ENCODE measurements at regions not wholly inside any gene's neighbourhood (a gene's known extent, or its start where the extent isn't known, plus 50 kb on each side); places are given as distances from the start of the nearest gene placed in this dataset.

DNA sequence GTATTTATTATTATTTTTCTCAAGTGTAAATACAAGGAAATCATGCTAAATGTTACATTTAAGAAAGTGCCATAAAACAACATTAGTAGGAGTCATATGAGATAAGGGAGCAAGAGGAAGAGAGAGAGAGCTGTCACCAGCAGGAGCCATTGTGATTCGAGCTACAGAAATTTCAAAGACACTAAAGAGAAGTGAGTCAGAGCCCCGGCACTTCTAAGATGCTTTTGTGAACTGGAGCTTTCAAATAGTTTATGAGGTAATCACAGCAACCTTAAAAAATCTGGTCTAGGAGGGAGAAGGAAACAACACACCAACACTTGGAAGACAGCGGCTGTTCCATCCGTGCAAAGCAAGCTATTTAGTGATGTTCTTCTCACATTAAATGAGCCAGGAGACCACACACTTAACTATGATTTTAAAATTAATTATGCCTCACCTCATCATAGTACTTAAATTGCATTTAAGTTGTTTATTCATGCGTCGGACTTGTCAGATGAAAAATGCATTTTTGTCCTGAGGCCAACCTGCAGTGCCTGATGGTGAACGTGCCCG, 382.7 kb upstream of the SALL3 start:
- ATAC-seq (no peak), DNase-seq (no peak)
- Histone ChIP-seq H3K4me3 (no peak overlapping the region), H3K27ac (no peak overlapping the region), H3K36me3 (no peaks in the 10 kb centered on the region), H3K4me1 (no peaks in the 10 kb centered on the region), H3K9me3 (peaks cover 11% of the 10 kb centered on the region), H3K27me3 (ENCODE audit: low read depth) (no peaks in the 10 kb centered on the region)
- TF ChIP-seq, protein P1, sequence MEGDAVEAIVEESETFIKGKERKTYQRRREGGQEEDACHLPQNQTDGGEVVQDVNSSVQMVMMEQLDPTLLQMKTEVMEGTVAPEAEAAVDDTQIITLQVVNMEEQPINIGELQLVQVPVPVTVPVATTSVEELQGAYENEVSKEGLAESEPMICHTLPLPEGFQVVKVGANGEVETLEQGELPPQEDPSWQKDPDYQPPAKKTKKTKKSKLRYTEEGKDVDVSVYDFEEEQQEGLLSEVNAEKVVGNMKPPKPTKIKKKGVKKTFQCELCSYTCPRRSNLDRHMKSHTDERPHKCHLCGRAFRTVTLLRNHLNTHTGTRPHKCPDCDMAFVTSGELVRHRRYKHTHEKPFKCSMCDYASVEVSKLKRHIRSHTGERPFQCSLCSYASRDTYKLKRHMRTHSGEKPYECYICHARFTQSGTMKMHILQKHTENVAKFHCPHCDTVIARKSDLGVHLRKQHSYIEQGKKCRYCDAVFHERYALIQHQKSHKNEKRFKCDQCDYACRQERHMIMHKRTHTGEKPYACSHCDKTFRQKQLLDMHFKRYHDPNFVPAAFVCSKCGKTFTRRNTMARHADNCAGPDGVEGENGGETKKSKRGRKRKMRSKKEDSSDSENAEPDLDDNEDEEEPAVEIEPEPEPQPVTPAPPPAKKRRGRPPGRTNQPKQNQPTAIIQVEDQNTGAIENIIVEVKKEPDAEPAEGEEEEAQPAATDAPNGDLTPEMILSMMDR (IDR thresholded peaks at IDR 0.05): no peak
- intact Hi-C loops (cut with DNase I): no loop called here

DNA sequence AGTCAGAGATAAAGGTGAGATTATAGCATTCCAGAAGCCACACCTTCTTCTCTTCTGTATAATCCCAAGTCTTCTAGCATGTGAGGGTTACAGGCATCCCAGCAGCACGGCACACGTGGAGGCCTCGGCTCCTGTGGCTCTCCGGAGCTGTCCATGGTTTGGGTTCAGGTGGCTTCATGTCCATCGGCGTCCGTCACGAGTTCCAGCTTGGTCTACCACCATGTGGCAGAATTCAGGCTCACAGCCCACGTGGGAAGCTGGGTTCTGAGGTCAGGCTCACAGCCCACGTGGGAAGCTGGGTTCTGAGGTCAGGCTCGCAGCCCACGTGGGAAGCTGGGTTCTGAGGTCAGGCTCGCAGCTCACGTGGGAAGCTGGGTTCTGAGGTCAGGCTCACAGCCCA, 378.3 kb upstream of the SALL3 start:
- no peak for DNase-seq

DNA sequence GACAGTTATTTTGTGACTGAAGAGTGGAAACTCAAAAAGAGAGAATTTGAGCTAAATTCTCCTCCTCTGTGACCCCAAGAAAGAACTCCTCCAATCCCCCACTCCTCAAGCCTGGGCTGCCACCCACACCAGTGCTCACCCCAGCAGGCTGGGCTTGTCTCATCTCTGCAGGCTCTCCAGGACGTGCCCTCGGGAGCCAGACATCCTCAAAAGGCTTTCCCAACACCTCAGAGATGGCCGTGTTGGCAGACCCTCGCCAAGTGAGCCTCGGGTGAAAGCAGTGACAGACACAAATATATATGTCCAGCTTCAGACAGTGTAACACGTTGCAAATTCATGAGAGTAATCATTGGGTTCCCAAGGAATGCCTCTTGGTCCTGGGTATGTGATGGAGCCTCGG, 377.7 kb upstream of the SALL3 start:
- ATAC-seq (no peak), DNase-seq (no peak)
- H3K4me1 ChIP-seq: no peaks in the 10 kb centered on the region
- H3K4me3 ChIP-seq: no peak overlapping the region
- no peaks in the 10 kb centered on the region for H3K27me3 ChIP-seq (ENCODE audit: low read depth)
- no peak overlapping the region for H3K27ac ChIP-seq
- no peaks in the 10 kb centered on the region for H3K9me3 ChIP-seq
- H3K36me3 ChIP-seq: no peaks in the 10 kb centered on the region
- TF ChIP-seq, protein P1 (IDR thresholded peaks at IDR 0.05): no peak
- intact Hi-C loops (cut with DNase I): no loop called here

More for the DNA sequence above, 378.3 kb upstream of the SALL3 start:
- TF ChIP-seq, protein P1 (IDR thresholded peaks at IDR 0.05): no peak
- Histone ChIP-seq H3K4me3 (no peak overlapping the region), H3K27ac (no peak overlapping the region), H3K4me1 (no peaks in the 10 kb centered on the region), H3K36me3 (no peaks in the 10 kb centered on the region), H3K27me3 (ENCODE audit: low read depth) (no peaks in the 10 kb centered on the region), H3K9me3 (no peaks in the 10 kb centered on the region)
- no peak for ATAC-seq
- intact Hi-C loops (cut with DNase I): no loop called here

GRCh38 chr18:78602430-78602829, 377.2 kb upstream of the SALL3 start:
- Histone ChIP-seq H3K27ac (no peak overlapping the region), H3K9me3 (no peaks in the 10 kb centered on the region), H3K27me3 (ENCODE audit: low read depth) (no peaks in the 10 kb centered on the region), H3K36me3 (no peaks in the 10 kb centered on the region), H3K4me3 (no peak overlapping the region), H3K4me1 (no peaks in the 10 kb centered on the region)
- intact Hi-C loops (cut with DNase I): no loop called here
- TF ChIP-seq, protein P1 (IDR thresholded peaks at IDR 0.05): no peak
- ATAC-seq: no peak
- DNase-seq: no peak

DNA sequence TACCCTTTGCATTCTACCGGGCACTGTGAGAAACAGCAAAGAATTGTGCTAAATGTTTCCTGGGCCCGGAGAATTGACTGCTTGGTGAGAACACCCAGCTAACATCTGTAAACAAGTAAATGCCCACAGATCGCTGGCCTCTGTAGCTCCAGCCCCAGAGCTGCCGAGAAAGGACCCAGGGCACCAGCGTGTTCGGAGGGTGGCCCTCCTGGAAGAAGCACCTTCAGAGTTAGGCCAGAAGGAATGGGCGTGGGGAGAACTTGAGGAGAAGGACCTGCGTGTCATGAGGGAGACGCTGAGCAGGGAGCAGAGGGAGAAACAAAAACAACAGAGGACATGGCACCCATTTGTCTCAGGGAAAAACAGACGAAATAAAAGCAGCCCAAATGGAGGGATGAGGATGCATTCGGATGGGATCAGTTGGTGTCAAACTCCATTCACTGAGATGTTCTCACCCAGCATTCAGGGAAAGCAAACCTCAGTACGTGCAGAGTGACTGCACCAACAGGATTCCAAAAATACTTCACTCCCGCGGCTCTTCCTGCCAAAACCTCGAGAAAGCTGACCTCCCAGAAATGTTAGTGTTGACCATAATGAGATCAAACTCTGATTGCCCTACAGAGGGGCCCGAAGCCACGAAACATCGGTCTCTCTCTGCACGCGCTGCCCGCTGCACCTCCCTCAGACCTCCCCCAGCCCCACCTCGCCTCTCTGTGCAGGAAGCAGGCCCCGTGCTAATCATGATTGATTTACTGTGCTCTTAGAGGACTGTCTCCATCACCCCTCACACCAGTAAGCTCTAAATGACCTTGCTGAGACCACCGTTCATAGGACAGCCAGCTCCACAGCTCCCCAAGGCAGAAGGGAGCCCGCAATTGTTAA, 376.3 kb upstream of the SALL3 start:
- DNase-seq (no peak), ATAC-seq (no peak)
- Histone ChIP-seq H3K27me3 (ENCODE audit: low read depth) (no peaks in the 10 kb centered on the region), H3K36me3 (no peaks in the 10 kb centered on the region), H3K9me3 (no peaks in the 10 kb centered on the region), H3K27ac (no peak overlapping the region), H3K4me1 (no peaks in the 10 kb centered on the region), H3K4me3 (no peak overlapping the region)
- TF ChIP-seq, protein P1 (IDR thresholded peaks at IDR 0.05): no peak
- intact Hi-C loops (cut with DNase I): no loop called here

All from lower lobe of right lung (tissue), 2 donors.